ENCODE measurements at regions not wholly inside any gene's neighbourhood (a gene's known extent, or its start where the extent isn't known, plus 50 kb on each side); places are given as distances from the start of the nearest gene placed in this dataset.
"Not testable (repeated sequence)": the region's sequence is repeated elsewhere in the genome, so short reads cannot be mapped to it uniquely, and the experiment has no call there.

- DNase-seq = no peak
Measured at GRCh38 chr4:117821834-117822233, 212.5 kb upstream of the NDST3 start.

DNA sequence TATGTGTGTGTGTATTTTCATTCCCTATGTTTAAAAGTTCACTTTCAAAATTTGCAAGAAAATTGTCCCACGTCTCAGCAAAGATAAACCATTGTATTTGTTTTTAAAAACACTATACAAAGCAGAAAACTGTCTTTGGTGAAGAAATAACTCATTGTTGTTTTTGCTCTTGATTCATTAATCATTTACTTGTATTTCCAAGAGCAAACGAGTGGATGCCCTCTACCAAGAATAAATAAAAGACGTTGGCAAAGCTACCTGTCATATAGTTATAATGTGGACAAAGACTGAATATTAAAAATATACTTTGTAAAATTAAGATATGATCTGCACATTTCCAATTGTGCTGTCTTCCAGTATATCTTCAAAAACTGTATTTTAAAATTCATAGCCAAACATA lies 210.9 kb upstream of the NDST3 start:
- DNase-seq = no peak

- DNase-seq = no peak
Measured at GRCh38 chr4:117825600-117825999, 208.7 kb upstream of the NDST3 start.

DNA sequence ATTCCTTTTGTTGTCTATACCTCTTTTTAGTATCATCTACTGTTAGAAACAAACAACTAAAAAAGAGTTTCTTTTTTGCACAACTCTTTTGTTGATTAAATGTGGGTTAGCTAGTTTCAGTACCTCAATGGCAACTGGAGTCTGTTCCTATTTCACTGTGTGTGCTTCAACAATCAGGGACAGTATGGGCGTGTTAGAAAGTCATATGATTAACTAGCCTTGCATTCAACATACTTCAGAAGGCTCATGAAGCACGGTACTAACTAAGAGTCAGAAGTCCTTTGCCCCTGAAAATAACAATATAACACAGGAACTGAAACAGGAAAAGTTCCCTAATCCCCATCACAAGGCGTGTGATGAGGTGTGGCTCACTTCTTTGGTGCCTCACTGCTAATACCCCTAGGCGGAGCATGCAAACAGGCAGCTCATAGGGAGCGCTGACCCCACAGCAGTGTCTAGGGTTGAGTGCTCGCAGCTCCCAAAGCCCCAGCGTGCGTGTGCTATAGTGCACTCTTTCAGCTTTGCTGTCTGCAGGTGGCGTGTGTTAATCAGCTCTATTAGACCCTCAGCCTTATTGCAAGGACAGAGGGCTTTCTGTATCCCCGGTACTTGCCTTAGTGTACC lies 203.1 kb upstream of the NDST3 start:
- no peak for DNase-seq

GRCh38 chr4:117835566-117835965 lies 198.7 kb upstream of the NDST3 start:
- DNase-seq = no peak

DNA sequence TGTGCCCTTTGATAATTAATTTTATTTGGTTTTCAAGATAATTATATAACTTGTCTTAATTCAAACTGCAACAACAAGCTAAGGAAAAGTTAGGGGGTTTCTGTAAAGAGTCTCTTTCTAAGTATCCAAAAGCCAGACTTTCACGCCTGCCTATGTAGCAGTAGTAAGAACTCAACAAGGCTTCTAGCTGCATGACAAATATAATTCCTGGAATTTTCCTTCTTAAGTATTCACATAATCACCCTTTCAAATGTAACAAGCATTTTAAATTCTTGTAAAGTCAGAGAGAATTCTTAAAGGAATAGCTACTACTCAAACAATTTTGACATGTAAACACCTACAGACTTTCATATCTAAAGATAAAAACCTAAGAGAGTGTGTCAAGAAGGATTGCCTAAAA lies 189.7 kb upstream of the NDST3 start:
- DNase-seq = no peak

DNA sequence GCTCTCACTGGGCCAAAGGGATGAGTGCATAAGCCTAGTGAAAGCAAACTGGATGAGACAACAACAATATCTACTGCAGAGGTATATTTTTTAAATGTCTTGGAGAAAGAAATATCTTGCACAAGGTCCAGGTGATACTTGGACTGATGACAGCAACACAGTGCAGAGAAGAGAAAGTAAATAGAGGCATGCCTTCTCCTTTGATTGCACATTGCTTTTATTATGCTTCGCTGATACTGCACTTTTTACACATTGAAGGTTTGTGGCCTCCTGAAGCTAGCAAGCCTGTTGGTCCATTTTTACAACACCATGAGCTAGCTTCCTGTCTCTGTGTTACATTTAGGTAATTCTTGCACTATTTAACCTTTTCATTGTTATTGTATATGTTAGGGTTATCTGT lies 189.0 kb upstream of the NDST3 start:
- DNase-seq = no peak

GRCh38 chr4:117847849-117848248 lies 186.4 kb upstream of the NDST3 start:
- no peak for DNase-seq

GRCh38 chr4:117868201-117868600 lies 166.1 kb upstream of the NDST3 start:
- DNase-seq = no peak

DNA sequence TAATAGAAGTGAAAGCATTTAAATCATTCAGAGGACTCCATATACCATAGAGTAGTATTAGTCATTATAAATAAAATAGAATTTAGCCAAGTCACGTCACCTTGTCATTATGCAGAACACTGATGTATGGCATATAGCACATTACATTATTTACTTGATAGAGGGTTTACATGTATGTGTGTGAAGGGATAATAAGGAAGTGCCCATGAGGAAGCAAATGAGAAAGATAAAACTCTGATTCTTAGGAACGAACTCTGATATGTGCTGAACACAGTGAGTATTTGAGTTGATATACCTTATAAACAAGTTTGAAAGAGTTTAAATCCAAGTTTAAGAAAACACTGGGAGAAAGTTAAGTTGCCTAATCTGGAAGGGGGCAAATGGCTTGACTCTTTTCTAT lies 160.5 kb upstream of the NDST3 start:
- no peak for DNase-seq

DNA sequence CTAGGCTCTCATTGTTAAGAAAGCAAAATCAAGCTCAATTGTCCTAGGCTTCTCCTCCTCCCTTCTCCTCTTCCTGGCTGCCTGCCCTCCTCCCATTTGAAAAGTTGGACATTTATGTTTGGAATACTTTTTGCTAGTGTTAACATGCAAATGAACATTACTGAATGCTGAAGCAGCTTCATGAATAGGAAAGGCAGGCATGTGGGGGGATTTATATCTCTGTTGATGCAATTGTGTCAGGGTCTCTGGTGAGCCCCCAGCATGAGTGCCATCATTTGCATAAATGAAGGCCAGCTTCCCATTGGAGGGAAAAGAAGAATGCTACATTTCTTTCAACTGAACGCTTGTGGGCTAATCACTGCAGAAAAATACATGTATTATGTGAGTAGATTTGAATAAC lies 160.1 kb upstream of the NDST3 start:
- no peak for DNase-seq

DNA sequence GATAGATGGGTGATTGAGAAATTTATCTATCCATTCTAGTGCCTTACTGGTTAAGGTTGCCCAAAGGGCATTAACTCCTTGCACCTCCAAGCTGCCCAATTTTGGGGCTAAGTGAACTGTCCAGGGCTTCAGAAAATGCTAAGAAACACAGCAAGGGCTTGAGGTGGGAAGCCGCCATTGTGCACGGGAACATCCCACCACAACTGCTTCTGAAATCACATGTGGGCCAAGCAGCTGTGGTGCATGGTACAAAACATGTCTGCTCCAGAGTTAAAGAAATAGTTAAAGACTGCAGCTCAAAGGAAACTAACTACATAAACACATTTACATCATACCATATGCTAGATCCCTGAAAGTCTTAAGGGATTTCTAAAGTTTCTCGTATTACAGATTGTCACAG lies 144.3 kb upstream of the NDST3 start:
- DNase-seq = no peak

DNA sequence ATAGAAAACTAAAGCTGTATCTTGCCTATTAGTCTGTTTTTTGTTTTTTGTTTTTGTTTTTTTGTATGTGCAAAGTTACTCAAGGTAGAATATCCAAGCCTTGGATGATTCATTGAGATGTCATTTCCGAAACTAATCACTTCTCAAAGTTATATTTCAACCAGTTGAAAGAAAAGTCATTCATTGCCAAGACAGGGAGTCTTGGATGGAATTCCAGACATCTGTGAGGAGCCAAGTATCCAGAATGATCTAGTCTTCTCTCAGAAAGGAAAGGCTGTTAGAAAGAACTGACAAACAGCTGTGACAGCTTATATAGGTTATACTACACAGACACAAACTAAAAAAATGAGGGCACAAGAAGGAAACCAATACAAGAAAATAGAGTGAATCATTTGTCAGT lies 141.1 kb upstream of the NDST3 start:
- no peak for DNase-seq

DNA sequence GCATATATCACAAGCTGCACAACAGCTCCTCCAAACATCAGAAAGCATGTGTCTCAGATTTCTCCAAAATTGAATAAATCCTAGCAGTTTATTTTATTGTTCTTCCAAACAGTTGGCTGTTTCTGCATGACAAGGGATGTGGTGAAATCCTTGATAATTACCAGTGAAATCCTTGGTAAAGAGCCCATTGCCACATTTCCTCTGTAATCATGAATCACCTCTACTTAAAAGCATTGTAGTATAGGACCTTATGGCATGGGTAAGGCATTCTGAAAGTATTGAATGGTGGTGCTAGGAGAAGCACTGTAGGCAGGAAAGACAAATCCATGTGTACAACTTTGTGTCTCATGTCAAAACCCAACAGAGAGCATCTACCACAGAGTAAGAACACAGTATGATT lies 135.8 kb upstream of the NDST3 start:
- DNase-seq = no peak

DNA sequence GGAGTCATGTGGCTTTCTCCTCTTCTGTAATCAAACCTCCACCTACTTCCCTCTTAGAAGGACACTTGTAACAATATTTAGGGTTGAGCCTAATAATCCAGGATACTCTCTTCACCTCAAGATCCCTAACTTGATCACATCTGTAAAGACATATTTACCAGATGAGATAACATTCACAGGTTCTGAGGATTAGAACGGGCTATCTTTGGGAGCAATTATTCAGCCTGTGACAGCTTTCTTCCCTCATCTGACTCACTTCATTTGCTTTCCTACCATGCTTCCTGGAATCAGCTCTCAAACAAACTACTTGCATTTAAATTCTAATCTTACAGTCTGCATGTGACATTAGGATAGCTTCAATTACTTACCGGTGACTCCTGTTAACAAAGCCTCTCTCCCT lies 133.5 kb upstream of the NDST3 start:
- no peak for DNase-seq

DNA sequence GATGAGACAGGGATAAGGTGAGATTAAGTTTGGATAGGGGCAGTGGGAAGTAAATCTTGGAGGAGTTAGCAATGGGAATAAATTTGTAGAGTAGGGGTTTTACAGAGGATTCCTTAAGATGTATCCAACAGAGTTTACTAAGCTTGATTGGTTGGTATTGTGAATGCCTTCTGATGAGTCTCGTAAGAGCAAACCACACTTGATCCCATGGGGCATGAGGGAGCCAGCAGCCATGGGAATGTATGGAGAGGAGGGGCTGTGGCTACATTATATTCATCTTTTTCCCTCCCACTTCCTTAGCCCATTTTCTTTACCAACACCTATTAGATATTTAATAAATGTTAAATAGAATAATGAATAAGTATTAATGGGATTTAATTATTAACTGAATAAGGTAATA lies 126.6 kb upstream of the NDST3 start:
- DNase-seq = no peak

DNA sequence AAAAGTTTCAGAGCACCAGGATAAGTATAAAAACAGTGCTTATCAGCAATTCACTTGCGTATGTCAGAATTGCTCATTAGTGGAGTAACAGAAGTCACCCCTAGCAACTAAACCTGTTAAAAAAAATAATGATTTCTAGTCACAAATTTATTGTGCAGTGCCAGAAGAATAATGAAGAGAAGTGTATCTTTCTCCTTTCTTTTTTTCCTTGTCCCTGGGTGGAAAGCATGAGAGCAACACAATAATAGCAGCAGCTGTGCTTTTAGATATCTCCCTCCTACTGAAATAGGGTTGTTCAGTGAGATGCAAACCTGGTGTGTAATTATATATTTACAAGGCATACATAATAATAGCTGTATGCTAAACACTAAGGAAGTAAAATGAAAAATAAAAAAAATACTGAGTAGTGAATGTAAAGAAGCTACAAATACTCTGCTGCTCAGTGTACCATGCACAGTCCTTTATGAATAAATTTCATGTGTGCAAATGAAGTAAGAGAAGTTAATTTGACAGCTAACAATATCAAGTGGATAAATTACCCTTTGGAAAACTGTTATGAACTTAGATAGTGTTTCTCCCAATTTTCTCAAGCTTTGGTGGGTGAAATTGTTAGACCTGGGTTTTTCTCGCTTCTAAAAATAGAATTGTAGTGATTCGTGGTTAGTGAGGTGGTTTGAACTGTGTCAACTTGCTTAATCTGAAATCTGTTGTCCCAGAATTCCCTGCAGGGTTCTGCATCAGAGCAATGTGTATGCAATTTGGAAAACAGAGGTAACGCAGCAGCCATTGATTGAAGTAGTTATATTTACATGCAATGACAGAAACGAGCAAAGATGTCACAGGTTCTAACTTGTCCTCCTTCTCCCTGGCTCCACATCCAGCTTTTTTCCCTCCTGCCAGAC lies 125.7 kb upstream of the NDST3 start:
- no peak for DNase-seq

GRCh38 chr4:117916728-117917127 lies 117.6 kb upstream of the NDST3 start:
- no peak for DNase-seq

GRCh38 chr4:117922311-117922710 lies 112.0 kb upstream of the NDST3 start:
- not testable (repeated sequence) for DNase-seq

DNA sequence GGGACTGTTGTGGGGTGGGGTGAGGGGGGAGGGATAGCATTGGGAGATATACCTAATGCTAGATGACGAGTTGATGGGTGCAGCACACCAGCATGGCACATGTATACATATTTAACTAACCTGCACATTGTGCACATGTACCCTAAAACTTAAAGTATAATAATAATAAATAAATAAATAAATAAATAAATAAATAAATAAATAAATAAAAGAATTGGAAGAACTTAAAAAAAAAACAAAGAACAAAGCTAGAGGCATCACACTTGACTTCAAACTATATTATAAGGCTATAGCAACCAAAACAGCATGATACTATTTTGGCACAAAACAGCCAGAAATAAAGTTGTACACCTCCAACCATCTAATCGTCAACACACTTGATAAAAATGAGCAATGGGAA lies 106.5 kb upstream of the NDST3 start:
- DNase-seq = not testable (repeated sequence)

DNA sequence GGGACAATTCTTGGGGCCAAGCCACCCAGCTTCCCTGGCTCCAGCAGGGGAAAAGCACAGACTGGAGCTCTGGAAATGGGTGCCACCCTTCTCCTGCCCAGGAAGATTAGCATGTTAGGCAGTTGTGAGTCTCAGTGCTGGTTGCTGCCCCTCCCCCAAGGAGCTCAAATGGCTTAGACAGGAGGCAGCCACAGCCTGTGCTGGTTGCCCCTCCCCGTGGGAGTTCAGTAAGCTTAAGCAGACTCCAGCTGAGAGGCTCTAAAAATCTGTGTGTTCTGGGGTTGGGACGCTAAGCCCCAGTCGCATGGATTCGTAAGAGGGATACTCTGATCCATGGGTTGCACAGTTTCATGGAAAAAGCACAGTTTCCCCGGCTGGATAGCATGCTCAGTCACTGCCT lies 92.7 kb upstream of the NDST3 start:
- no peak for DNase-seq

DNA sequence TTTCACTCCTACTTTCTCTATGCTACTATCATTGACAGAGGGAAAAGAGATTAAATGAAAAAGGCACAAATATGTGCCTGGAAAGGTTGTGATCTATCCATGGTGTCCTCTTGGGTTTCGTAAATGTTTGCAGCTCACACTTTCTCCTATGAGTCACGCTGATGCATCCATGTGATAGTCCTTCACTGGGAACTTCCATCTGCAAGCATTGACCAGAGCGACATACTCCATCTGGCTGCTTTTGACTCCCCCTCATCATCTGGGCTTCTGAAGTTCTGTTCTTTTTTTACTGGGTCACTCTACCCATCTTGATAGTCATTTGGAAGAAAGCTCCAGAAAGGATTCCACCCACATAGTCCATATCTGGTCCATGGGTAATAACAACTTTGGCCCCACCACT lies 84.7 kb upstream of the NDST3 start:
- DNase-seq = no peak

DNA sequence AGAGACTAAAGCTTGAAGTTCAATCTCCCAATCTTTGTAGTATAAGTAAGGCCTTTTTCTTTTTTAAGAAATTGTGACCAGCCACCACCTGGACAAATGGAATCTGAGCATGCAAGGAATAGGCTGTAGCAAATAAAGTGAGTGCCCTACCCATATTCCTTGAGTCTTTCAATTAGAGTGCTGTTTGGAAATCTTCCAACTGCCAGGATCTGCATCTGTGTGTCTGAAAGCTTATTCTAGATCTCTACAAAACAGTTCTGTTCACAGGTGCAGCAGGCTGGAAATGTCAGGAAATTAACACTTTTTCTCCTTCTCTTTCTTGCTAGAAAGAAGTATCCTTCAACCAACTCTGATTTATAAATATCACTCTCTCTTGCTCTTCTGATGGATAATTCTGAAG lies 76.7 kb upstream of the NDST3 start:
- DNase-seq = no peak

GRCh38 chr4:117965622-117966021 lies 68.7 kb upstream of the NDST3 start:
- DNase-seq = no peak

DNA sequence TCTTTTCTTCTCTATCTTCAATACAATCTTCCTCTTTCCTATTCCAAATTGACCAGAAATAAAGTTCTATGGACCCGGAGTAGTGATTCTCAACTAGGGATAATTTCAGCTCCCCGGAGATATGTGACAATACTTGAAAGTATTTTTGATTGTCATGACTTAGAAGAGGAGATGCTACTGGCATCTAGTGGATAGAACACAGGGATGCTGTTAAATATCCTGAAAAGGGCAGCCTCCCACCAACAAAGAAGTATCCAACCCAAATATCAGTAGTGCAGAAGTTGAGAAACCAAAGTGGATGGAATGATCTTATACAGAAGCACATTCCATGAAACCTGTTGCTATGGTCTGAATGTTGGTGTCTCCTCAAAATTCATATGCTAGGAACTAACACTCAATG lies 65.7 kb upstream of the NDST3 start:
- DNase-seq = no peak

All from stimulated activated CD4-positive, alpha-beta T cell treated with anti-CD3 and anti-CD28 coated beads, Interleukin-2, amount 100 ng/mL, for 48 hours (primary cell).